HG02938 (cell line): ENCODE measurements at regions not wholly inside any gene's neighbourhood (a gene's known extent, or its start where the extent isn't known, plus 50 kb on each side); places are given as distances from the start of the nearest gene placed in this dataset.
"Not testable (repeated sequence)": the region's sequence is repeated elsewhere in the genome, so short reads cannot be mapped to it uniquely, and the experiment has no call there.

Experiments used
- ATAC-seq: cut with Tn5 transposase; IDR thresholded peaks from one replicate; pipeline ENCODE4 v1.9.1; 2021; ENCODE audit warnings: mild to moderate bottlenecking, moderate library complexity; ENCODE audit not compliant: unreplicated experiment

DNA sequence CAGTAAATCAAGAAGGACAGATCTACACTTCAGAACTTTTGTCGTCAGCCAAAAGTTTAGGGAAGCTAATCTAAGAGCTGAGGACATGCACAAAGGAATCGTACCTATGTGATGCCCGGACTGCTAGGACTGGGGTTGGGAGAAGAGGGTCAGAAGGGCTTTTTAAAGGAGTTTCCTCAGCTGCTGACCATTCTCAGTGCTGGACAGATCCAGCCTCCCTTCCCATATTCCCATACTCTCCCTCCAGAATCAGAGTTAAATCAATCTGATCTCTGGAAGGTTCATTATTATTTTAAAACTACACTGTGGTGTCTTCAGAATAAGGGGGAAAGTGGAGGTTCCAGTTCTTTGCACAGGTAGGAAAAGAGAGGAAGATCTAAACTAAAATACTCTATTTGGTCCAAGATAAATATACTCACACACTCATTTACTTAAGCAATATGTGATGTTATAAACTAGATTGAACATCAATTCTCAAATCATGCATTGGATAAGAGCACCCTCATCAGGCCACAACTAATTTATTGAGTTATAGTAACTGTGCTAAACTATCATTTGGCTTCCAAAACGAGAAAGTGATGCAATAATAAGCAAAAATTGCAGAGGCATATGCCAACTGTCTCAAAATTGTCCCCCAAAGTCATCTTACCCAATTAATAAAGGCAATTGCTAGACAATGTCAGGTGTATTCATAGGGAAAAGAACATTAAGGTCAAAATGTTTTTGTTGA, 124.7 kb downstream of the HNRNPD start:
- ATAC-seq, result no peak

- no peak for ATAC-seq
These were observed 126.2 kb downstream of the HNRNPD start for GRCh38 chr4:82247629-82248028.

- no peak for ATAC-seq
These were observed 126.6 kb downstream of the HNRNPD start for GRCh38 chr4:82247171-82247570.

GRCh38 chr4:82241534-82241933, 132.3 kb downstream of the HNRNPD start:
- ATAC-seq, result no peak

- ATAC-seq, result no peak
These were observed 133.4 kb downstream of the HNRNPD start for GRCh38 chr4:82240410-82240809.

GRCh38 chr4:82237142-82237541, 136.6 kb downstream of the HNRNPD start:
- not testable (repeated sequence) for ATAC-seq

DNA sequence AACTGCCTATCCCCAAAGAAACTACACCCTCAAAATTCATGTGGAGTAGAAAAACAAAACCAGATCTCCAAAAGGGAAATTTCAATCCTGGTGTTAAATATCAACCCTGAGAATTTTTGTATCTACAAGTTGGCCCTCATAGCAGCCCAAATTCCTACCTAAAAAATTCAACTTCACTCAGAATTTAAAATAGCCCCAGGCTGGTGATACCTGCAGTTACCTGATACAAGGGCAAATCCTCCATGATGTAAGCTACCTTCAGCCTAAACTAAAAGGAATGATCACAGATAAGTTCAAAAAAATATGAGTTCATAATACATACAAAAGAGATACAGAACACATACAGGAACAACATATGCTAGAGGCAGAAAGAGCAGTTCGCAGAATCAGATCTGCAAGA, 138.4 kb downstream of the HNRNPD start:
- no peak for ATAC-seq

GRCh38 chr4:82232891-82233290, 140.9 kb downstream of the HNRNPD start:
- no peak for ATAC-seq

GRCh38 chr4:82231806-82232205, 142.0 kb downstream of the HNRNPD start:
- no peak for ATAC-seq

DNA sequence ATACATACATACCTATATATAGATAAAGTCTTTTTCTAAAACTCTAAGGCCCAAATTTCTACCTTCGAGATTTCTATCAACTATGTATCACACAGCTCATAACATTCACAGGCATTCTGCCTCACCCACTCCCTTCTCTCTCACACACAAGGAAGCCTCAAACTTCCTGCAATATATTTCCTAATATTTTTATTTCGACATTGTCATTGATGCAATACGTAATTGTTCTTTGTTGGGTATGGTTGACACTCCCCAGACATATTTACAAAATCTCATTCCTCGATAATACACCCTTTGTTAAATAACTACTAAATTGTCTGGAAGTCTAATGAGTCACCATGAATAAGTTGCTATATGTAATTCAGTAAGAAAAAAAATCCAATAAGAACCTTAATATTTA, 143.5 kb downstream of the HNRNPD start:
- ATAC-seq, result no peak

GRCh38 chr4:82225030-82225429, 148.8 kb downstream of the HNRNPD start:
- ATAC-seq, result no peak

DNA sequence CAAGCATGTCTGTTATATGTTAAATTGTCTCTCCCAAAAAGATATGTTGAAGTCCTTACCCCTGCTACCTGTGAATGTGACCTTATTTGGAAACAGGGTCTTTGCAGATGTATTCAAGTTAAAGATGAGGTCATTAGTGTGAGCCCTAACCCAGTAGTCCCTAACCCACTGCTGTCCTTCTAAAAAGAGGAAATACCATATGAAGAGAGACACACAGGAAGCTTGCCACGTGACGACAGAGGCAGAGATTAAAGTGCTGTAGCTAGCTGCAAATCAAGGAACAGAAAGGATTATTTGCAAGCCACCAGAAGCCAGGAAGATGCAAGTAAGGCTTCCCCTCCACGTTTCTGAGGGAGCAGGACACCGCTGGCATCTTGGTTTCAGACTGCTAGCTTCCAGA, 150.1 kb downstream of the HNRNPD start:
- no peak for ATAC-seq

- ATAC-seq, result no peak
These were observed 154.4 kb downstream of the HNRNPD start for GRCh38 chr4:82219346-82219745.

- ATAC-seq, result no peak
These were observed 155.6 kb downstream of the HNRNPD start for GRCh38 chr4:82217986-82218715.

DNA sequence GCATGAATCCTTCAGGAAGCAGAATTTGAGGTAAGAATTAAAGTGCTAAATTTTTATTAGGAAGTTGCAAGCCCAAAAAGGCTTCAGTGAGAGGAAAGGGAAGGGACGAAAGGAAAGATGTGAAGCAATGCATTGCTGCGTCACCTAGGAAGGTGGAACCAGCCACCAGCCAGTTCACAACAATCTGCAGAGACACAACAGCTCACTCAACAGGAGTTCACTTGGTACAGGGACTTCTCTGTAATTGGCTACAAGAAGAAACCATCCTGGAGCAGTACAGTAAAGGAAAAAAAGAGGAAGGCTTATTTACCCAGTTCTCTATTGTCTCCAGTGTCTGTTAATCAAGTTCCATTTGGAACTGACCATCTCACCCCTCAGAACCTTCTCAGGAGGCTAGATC, 157.6 kb downstream of the HNRNPD start:
- ATAC-seq, result no peak

- ATAC-seq, result no peak
These were observed 158.0 kb downstream of the HNRNPD start for GRCh38 chr4:82215800-82216199.

DNA sequence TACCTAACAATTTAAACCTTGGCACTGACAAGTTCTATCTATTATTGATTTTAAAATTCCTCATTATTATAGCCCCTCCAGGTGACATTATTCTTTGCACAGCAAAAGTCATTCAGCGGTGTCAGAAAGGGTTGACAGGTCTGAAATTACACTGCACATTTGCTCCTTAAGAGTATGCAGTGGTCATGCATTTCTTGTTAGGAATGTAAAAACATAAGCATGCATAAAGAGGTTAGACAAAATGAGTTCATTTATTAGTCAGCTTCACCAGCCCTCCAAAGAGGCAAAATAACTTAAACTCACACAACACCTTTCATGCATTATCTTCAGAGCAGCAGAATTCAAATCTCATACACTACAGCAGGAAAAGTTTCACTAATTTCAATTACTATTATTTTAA, 158.8 kb downstream of the HNRNPD start:
- ATAC-seq, result no peak

- no peak for ATAC-seq
These were observed 160.0 kb downstream of the HNRNPD start for GRCh38 chr4:82213485-82214417.

DNA sequence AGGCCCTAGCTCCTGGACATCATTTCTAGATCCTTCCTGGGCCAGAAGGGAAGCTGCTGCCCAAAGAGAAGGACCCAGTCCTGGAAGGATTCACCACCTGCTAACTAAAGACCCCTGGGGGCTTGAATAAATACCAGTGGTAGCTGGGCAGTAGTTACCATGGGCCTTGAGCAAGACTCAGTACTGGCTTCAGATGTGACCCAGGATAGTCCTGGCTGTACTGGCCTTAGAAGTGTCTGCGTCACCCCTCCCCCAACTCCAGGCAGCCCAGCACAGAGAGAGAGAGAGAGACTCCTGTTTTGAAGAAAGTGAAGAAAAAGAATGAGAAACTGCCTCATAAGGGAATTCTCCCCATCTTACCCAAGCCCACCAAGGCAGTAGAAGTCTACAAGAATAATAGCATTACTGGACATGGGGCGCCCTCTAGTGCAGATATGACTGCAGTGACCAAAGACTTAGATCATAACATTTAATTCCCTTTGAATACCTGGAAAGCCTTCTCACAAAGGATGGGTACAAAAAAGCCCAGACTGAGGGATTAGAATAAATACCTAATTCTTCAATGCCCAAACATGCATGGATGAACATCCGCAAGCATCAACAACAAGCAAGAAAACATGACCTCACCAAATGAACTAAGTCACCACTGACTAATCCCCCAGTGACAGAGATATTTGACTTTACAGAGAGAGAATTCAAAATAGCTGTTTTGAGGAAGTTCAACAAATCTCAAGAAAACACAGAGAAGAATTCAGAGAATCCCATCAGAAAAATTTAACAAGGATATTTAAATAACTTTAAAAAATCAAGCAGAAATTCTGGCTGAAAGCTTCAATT, 171.8 kb downstream of the HNRNPD start:
- ATAC-seq, result peak; percentile 56

GRCh38 chr4:82201303-82201702, 172.5 kb downstream of the HNRNPD start:
- ATAC-seq, result no peak

DNA sequence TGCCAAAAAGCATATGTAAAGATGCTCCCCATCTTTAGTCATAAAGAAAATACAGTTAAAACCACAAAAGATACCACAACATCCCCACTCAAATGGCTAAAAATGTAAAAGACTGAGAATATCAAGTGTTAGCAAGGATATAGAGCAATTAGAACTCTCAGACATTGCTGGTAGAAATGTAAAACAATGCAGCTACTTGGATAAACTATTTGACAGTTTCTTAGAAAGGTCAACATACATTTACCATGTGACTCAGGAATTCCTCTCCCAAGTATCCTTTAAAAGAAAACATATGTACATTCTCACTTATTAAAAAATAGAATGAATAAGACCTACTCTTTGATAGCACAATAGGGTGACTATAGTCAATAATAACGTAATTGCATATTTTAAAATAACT, 173.7 kb downstream of the HNRNPD start:
- no peak for ATAC-seq
